Activated CD4-positive, alpha-beta T cell treated with anti-CD3 and anti-CD28 coated beads, Interleukin-2, amount 50 U/mL, for 24 hours (primary cell): ENCODE measurements at regions not wholly inside any gene's neighbourhood (a gene's known extent, or its start where the extent isn't known, plus 50 kb on each side); places are given as distances from the start of the nearest gene placed in this dataset.
"Not testable (repeated sequence)": the region's sequence is repeated elsewhere in the genome, so short reads cannot be mapped to it uniquely, and the experiment has no call there.

Source experiments
- DNase-seq, 2 donors: peaks; one replicate each; pipeline ENCODE4 v3.0.0-alpha.2; 2020; ENCODE audit warnings: low read depth in 1 of 2, low spot score in 1 of 2

DNA sequence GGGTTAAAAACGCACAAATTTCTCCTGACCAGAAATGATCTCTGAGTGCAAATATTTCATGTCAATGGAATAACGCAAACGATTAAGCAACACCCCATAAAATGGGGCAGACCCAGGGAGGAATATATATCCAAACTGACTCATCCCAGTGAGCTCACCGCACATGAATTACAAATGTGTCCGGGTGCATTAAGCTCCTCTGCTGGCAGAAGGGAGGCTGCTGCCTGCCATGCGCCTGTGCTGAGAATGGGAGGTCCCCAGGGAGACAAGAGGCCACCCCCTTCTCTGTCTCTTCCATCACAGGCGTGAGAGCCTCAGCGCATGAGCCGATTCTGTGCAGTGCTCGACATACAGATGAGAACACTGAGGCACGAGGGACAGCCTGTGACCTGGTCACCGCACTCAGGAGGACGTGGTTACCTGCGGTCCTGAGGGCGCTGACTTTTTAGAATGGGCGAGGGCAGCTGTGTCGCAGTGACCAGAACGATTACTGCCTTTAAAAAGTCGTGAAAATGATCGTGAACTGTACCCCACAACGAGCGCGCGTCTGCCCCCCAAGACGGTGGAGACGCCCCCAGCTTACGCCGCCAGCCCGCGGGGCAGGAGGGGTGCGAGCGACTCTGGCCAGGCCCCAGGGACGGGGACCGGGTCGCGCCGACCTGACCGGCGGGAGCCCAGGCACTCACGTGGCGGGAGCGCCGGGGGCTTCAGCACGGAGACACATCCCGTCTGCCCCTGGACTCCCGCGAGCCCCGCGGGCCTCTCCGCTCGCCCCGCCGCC, 188.5 kb downstream of the ADRA2C start:
- DNase-seq, result peak; percentile 46 to 72

DNA sequence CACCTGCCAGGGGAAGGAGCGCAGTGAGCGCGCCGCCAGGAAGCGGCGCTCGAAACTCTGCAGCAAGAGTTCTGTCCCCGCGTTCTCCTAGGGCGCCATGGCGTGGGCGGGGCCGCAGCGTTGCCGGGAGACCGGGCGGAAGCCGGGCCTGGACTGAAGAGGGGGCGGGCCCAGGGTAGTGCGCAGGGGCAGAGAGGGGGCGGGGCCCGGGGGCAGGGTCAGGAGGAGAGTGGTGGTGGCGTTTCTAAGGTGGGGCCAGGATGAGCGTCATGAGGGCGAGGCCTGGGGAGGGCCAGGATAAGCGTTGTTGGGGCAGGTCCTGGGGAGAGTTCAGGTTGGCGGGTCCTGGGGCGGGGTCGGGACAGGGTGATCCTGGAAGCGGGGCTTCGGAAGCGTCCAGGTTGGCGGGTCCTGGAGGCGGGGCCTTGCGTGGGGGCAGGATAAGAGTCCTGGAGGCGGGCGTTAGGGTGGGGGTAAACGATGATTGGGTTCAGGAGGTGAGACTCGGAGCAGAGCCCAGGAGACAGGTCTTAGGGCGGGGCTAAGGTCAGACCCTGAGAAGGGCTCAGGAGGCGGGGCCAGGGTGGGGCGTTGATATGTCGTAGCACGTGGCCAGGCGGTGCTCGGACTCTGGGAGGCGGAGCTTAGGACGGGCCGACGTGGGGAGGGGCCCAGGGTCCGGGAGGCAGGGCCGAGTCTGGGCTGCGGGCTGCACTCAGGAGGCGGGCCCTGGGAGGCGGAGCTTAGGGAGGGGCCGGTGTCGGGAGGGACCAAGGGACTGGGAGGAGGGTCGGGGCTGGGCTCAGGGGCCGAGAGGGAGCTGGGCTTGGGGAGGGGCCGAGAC, 189.4 kb downstream of the ADRA2C start:
- peak; percentile 97 to 99 for DNase-seq

GRCh38 chr4:3956165-3956867, 190.1 kb downstream of the ADRA2C start:
- not testable (repeated sequence) for DNase-seq

- not testable (repeated sequence) for DNase-seq
These were observed 195.0 kb downstream of the ADRA2C start for GRCh38 chr4:3961091-3961672.

GRCh38 chr4:3964572-3965278, 198.5 kb downstream of the ADRA2C start:
- DNase-seq, result not testable (repeated sequence)

GRCh38 chr4:3967204-3967603, 201.0 kb downstream of the ADRA2C start:
- DNase-seq, result not testable (repeated sequence)

- not testable (repeated sequence) for DNase-seq
These were observed 206.4 kb downstream of the ADRA2C start for GRCh38 chr4:3972626-3973025.

GRCh38 chr4:3973581-3974200, 207.5 kb downstream of the ADRA2C start:
- not testable (repeated sequence) for DNase-seq

DNA sequence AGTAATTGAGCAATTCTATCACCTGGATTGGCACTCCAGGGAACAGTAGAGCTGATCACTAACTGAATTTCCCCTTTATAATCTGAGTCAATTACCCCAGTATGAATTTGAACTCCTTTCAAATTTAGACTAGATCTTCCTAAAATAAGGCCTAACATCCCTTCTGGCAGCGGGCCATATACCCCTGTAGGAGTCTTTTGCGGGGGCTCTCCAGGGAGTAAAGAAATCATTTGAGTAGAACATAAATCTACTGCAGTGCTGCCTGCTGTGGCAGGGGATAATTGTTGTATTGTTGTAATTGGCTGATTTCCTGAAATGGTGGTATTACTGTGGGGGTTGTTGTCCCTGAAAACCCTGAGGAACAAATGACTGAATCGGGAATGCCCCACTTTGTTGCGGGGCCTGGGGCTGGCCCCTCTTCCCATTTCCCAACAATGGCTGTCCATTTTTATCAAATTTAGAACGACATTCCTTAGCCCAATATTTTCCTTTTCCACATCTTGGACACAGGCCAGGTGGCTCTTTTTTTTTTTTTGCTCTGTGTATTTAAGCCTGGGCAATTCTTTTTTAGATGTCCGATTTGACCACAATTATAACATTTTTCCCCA, 217.4 kb downstream of the ADRA2C start:
- not testable (repeated sequence) for DNase-seq

DNA sequence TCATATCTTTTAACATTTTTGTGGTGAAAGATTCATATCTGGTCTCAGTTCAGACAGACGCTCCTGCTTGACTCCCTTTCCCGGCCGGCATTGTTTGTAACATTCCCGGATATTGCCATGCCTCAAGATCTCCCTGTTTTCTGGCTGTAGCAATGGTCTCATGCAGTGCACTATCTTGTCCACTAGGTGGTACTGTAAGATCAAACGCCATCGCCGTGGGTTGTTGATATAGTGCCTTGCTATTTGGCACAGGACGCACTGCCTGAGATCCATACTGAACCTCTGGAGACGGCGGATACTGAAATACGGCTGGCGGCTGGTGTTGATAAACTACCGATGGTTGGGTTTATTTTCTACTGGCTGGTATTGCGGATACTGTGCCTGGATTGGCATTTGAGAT, 218.6 kb downstream of the ADRA2C start:
- not testable (repeated sequence) for DNase-seq

DNA sequence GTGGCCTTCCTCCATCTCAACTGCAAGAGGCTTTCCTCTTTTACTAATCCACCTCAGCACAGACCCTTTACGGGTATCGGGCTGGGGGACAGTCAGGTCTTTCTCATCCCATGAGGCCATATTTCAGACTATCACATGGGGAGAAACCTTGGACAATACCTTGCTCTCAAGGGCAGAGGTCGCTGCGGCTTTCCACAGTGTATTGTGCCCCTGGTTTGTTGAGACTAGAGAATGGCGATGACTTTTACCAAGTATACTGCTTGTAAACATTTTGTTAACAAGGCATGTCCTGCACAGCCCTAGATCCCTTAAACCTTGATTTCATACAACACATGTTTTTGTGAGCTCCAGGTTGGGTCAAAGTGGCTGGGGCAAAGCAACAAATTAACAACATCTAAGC, 220.2 kb downstream of the ADRA2C start:
- DNase-seq, result not testable (repeated sequence)

- not testable (repeated sequence) for DNase-seq
These were observed 229.3 kb downstream of the OTOP1 start for GRCh38 chr4:3997386-3997785.

DNA sequence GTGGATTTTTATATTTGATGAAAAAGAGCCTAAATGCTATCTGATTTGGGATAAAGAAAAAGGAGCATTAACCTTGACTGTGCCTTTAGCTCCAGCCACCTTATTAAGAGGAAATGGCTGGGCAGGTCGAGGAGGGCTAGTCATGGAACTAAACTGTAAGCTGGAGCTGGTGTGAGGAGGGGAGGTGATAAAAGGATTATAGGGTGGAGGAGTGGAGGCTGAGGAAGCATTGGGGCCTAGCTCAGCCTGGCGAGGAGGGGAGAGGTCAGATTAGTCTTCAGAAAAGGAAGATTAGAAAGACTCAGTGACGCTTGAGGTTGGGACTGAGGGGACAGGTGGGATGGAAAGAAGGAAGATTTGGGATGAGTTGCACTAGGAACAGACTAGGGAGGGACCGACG, 222.7 kb downstream of the OTOP1 start:
- DNase-seq, result not testable (repeated sequence)

- DNase-seq, result not testable (repeated sequence)
These were observed 222.0 kb downstream of the OTOP1 start for GRCh38 chr4:4004702-4005101.

DNA sequence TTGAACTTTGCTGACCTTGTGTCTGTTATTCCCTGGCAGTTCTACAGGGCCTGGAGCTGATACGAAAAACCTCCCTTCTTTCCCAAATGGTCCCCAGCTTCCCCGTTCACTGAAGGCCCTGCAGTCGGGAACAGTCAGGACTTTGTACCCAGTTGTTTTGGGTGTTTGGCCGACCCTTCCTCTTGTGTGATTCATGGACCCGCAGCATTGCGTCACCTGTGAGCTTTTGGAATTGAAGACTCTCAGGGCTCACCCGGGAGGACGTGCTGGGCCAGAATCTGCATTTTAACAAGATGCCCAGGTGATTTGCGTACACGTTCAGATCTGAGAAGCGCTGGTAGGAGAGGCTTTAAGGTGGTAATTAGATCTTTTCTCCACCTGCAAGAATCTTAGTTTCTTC, 220.4 kb downstream of the OTOP1 start:
- DNase-seq, result not testable (repeated sequence)

- not testable (repeated sequence) for DNase-seq
These were observed 207.7 kb downstream of the OTOP1 start for GRCh38 chr4:4019071-4019470.

- DNase-seq, result not testable (repeated sequence)
These were observed 205.6 kb downstream of the OTOP1 start for GRCh38 chr4:4021161-4021560.

- not testable (repeated sequence) for DNase-seq
These were observed 200.0 kb downstream of the OTOP1 start for GRCh38 chr4:4026708-4027107.

- not testable (repeated sequence) for DNase-seq
These were observed 198.0 kb downstream of the OTOP1 start for GRCh38 chr4:4028752-4029151.
